ENCODE measurements at regions not wholly inside any gene's neighbourhood (a gene's known extent, or its start where the extent isn't known, plus 50 kb on each side); places are given as distances from the start of the nearest gene placed in this dataset.

Small RNAs in the stretch of these regions (small RNA-seq; reads per million reads assigned to genes)
- gene AL445264.1 (0 reads per million in 3 donors), gene RNU6-54P (0 reads per million in 3 donors)

All from esophagus muscularis mucosa (tissue), 3 donors.